ENCODE measurements at regions not wholly inside any gene's neighbourhood (a gene's known extent, or its start where the extent isn't known, plus 50 kb on each side); places are given as distances from the start of the nearest gene placed in this dataset.
A peak's percentile ranks its signal among the peaks of the same experiment; 100 is the strongest.

- H3K27me3 ChIP-seq (ENCODE audit: insufficient read depth in 3 of 3, low read length in 2 of 3) = no peaks in the 10 kb centered on the region
- TF ChIP-seq CTCF (IDR thresholded peaks at IDR 0.05) = no peak
- H3K36me3 ChIP-seq (ENCODE audit: insufficient read depth in 1 of 2, low read depth in 1 of 2) = no peaks in the 10 kb centered on the region
- H3K27ac ChIP-seq = no peak overlapping the region
- H3K4me1 ChIP-seq = no peaks in the 10 kb centered on the region
- intact Hi-C loops (cut with DNase I) = no loop called here
- ATAC-seq (no peak), DNase-seq (no peak)
- no peaks in the 10 kb centered on the region for H3K9me3 ChIP-seq
- no peak overlapping the region for H3K4me3 ChIP-seq
These were observed 1044.2 kb downstream of the GLUD2 start for GRCh38 chrX:122091571-122091970.

- intact Hi-C loops (cut with DNase I) = no loop called here
- H3K36me3 ChIP-seq (ENCODE audit: insufficient read depth in 1 of 2, low read depth in 1 of 2) = no peaks in the 10 kb centered on the region
- DNase-seq = no peak
- no peak for TF ChIP-seq CTCF (IDR thresholded peaks at IDR 0.05)
- no peak overlapping the region for H3K27ac ChIP-seq
- no peaks in the 10 kb centered on the region for H3K9me3 ChIP-seq
- no peak overlapping the region for H3K4me3 ChIP-seq
- WGBS, 3 donors = 80 to 82% (median 80%) methylated on average over 3 of the region's 3 CpGs
- no peak for ATAC-seq
- no peaks in the 10 kb centered on the region for H3K4me1 ChIP-seq
- no peaks in the 10 kb centered on the region for H3K27me3 ChIP-seq (ENCODE audit: insufficient read depth in 3 of 3, low read length in 2 of 3)
These were observed 1045.0 kb downstream of the GLUD2 start for GRCh38 chrX:122092360-122092759.

GRCh38 chrX:122092978-122093377, 1045.6 kb downstream of the GLUD2 start:
- TF ChIP-seq CTCF (IDR thresholded peaks at IDR 0.05) = peak; percentile 13

GRCh38 chrX:122094611-122095010, 1047.2 kb downstream of the GLUD2 start:
- Histone ChIP-seq H3K36me3 (ENCODE audit: insufficient read depth in 1 of 2, low read depth in 1 of 2) (no peaks in the 10 kb centered on the region), H3K4me1 (no peaks in the 10 kb centered on the region), H3K4me3 (no peak overlapping the region), H3K9me3 (no peaks in the 10 kb centered on the region), H3K27me3 (ENCODE audit: insufficient read depth in 3 of 3, low read length in 2 of 3) (no peaks in the 10 kb centered on the region), H3K27ac (no peak overlapping the region)
- ATAC-seq (no peak), DNase-seq (no peak)
- TF ChIP-seq CTCF (IDR thresholded peaks at IDR 0.05) = no peak
- intact Hi-C loops (cut with DNase I) = no loop called here

More at GRCh38 chrX:122092978-122093377, 1045.6 kb downstream of the GLUD2 start:
- H3K4me3 ChIP-seq = no peak overlapping the region
- no peaks in the 10 kb centered on the region for H3K9me3 ChIP-seq
- no peaks in the 10 kb centered on the region for H3K36me3 ChIP-seq (ENCODE audit: insufficient read depth in 1 of 2, low read depth in 1 of 2)
- DNase-seq (no peak), ATAC-seq (no peak)
- H3K27me3 ChIP-seq (ENCODE audit: insufficient read depth in 3 of 3, low read length in 2 of 3) = no peaks in the 10 kb centered on the region
- no peaks in the 10 kb centered on the region for H3K4me1 ChIP-seq
- intact Hi-C loops (cut with DNase I) = no loop called here
- no peak overlapping the region for H3K27ac ChIP-seq
- 83 to 85% (median 85%) methylated on average over 2 of the region's 2 CpGs for WGBS, 3 donors

- H3K27ac ChIP-seq = no peak overlapping the region
- no peaks in the 10 kb centered on the region for H3K36me3 ChIP-seq (ENCODE audit: insufficient read depth in 1 of 2, low read depth in 1 of 2)
- no peak overlapping the region for H3K4me3 ChIP-seq
- intact Hi-C loops (cut with DNase I) = no loop called here
- ATAC-seq (no peak), DNase-seq (no peak)
- H3K27me3 ChIP-seq (ENCODE audit: insufficient read depth in 3 of 3, low read length in 2 of 3) = no peaks in the 10 kb centered on the region
- no peak for TF ChIP-seq CTCF (IDR thresholded peaks at IDR 0.05)
- no peaks in the 10 kb centered on the region for H3K9me3 ChIP-seq
- 56 to 81% (median 70%) methylated on average over 3 of the region's 3 CpGs for WGBS, 3 donors
- no peaks in the 10 kb centered on the region for H3K4me1 ChIP-seq
These were observed 1066.0 kb downstream of the GLUD2 start for GRCh38 chrX:122113376-122113775.
